Left ventricle myocardium inferior (tissue), 1 donor: ENCODE measurements at regions not wholly inside any gene's neighbourhood (a gene's known extent, or its start where the extent isn't known, plus 50 kb on each side); places are given as distances from the start of the nearest gene placed in this dataset.

Experiments
- DNase-seq: peaks from one replicate; pipeline ENCODE4 v3.0.0-alpha.2; 2020
- H3K27ac ChIP-seq: fragments of 200-600 bp; replicated peaks from 2 replicates; pipeline ENCODE4 v1.8.0; 2021
- H3K27me3 ChIP-seq: fragments of 200-600 bp; 2 replicates; pipeline ENCODE4 v1.8.0; 2021; ENCODE audit warnings: low read depth
- H3K36me3 ChIP-seq: fragments of 200-600 bp; 2 replicates; pipeline ENCODE4 v1.8.0; 2021
- H3K4me1 ChIP-seq: fragments of 200-600 bp; 2 replicates; pipeline ENCODE4 v1.8.0; 2021
- H3K4me3 ChIP-seq: fragments of 200-600 bp; 2 replicates; pipeline ENCODE4 v1.8.0; 2021; ENCODE audit warnings: mild to moderate bottlenecking, moderate library complexity
- H3K9me3 ChIP-seq: fragments of 200-600 bp; replicated peaks from 2 replicates; pipeline ENCODE4 v1.8.0; 2021
- CTCF ChIP-seq: fragments of 200-600 bp; IDR thresholded peaks from 2 replicates; pipeline ENCODE4 v1.8.0; 2021; ENCODE audit warnings: antibody characterized with exemption, mild to moderate bottlenecking, borderline replicate concordance
- intact Hi-C: fragments of 100-400 bp; cut with micrococcal nuclease; formaldehyde crosslinking; loops from one replicate; pipeline ENCODE4 v1.11.0; 2022
- donor health status: DM: no; HTN: yes; CAD: no; lungs with severe emphysema.

DNA sequence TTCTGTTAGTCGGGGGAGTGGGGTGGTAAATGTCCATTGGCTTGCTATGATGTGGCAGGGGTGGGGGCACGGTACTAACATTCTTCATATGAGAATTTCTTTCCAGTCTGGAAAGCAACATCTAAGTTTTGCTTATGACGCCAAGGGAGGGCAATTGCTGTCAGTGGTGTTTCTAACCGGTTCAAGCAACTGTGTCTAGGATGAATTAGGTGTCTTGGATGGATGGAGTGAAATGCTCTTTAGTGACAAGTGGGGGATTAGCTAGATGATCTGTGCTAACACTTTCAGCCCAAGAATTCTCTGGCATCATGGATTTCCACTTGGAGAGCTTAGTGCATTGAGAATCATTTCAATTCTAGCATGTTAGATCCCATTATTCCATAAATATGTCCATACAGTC lies 262.6 kb upstream of the SORL1-AS1 start:
- intact Hi-C loops: no loop called here
- no peak for DNase-seq
- Histone ChIP-seq H3K4me3 (no peak overlapping the region), H3K36me3 (no peaks in the 10 kb centered on the region), H3K27ac (no peak overlapping the region), H3K4me1 (no peaks in the 10 kb centered on the region), H3K27me3 (no peaks in the 10 kb centered on the region), H3K9me3 (no peaks in the 10 kb centered on the region)
- TF ChIP-seq CTCF: no peak

DNA sequence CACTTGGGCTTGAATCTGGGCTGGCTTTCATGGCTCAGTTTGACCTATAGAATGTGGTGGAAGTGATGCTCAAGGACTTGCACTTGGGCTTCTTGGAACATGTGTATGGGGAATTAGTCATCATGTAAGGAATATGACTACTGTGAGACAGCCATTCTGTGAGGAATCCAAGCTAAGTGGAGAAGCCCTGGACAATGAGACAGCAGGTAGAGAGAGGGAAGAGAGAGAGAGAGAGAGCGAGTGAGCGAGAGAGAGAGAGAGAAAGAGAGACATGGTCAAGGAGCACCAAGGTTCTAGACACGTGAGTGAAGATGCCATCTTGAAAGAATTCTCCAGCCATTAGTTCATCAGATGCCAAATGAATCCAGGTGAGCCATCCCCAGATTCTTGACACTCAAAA lies 261.6 kb upstream of the SORL1-AS1 start:
- DNase-seq: no peak
- no peak for TF ChIP-seq CTCF
- no peaks in the 10 kb centered on the region for H3K36me3 ChIP-seq
- H3K4me1 ChIP-seq: no peaks in the 10 kb centered on the region
- no peaks in the 10 kb centered on the region for H3K27me3 ChIP-seq
- no peaks in the 10 kb centered on the region for H3K9me3 ChIP-seq
- no peak overlapping the region for H3K27ac ChIP-seq
- intact Hi-C loops: no loop called here
- H3K4me3 ChIP-seq: no peak overlapping the region

- H3K27ac ChIP-seq: no peak overlapping the region
Observed at GRCh38 chr11:121711939-121712338, 259.2 kb upstream of the SORL1-AS1 start.

DNA sequence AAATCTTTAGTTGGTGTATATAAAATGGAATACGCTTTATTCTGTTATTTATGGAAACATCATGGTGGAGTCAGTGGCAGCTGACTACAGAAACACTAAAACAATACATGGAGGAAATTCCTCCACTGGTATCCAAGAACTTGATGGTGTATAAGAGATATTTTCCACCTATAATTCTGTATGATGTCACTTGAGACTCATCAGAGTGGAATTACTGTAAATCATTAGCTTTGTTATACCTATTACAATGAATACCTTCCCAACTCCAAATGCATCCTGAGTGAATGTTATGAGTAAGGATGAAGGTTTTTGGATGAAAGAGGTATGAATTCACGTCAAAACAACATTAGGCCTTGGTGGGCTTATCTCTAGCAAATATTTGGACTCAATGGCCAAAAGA lies 258.5 kb upstream of the SORL1-AS1 start:
- no peak for TF ChIP-seq CTCF
- no peak overlapping the region for H3K27ac ChIP-seq
- no peak overlapping the region for H3K4me3 ChIP-seq
- H3K36me3 ChIP-seq: no peaks in the 10 kb centered on the region
- no peak for DNase-seq
- intact Hi-C loops: no loop called here
- no peaks in the 10 kb centered on the region for H3K9me3 ChIP-seq
- H3K4me1 ChIP-seq: no peaks in the 10 kb centered on the region
- H3K27me3 ChIP-seq: no peaks in the 10 kb centered on the region

More at GRCh38 chr11:121711939-121712338, 259.2 kb upstream of the SORL1-AS1 start:
- intact Hi-C loops: no loop called here
- no peak for TF ChIP-seq CTCF
- Histone ChIP-seq H3K4me3 (no peak overlapping the region), H3K36me3 (no peaks in the 10 kb centered on the region), H3K4me1 (no peaks in the 10 kb centered on the region), H3K9me3 (no peaks in the 10 kb centered on the region), H3K27me3 (no peaks in the 10 kb centered on the region)
- DNase-seq: no peak

GRCh38 chr11:121706884-121707420 lies 254.2 kb upstream of the SORL1-AS1 start:
- intact Hi-C loops: no loop called here
- no peak overlapping the region for H3K27ac ChIP-seq
- TF ChIP-seq CTCF: no peak
- no peak for DNase-seq
- H3K27me3 ChIP-seq: no peaks in the 10 kb centered on the region
- H3K4me1 ChIP-seq: no peaks in the 10 kb centered on the region
- no peaks in the 10 kb centered on the region for H3K9me3 ChIP-seq
- H3K4me3 ChIP-seq: no peak overlapping the region
- H3K36me3 ChIP-seq: no peaks in the 10 kb centered on the region
